ENCODE measurements at regions not wholly inside any gene's neighbourhood (a gene's known extent, or its start where the extent isn't known, plus 50 kb on each side); places are given as distances from the start of the nearest gene placed in this dataset.

DNA sequence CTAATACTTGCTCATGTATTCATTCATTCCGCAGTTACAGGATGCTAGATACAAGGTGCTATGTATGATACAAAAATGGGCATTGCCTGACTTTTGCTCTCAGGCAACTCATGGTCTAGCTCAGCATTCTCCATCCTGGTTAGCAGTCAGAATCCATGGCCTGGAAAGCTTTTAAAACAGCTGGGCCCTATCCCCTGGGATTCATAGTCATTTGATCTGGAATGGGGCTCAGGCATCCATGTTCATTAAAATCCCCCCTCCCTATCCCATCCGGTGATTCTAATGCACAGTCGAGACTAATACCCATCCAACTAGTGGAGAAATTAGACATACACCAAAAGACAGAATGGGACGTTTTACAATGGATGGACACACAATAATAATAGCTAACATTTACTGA is 104.1 kb upstream of the TMEM132E start:
- TF ChIP-seq EP300 (IDR thresholded peaks at IDR 0.05) (no peak), POLR2A (IDR thresholded peaks at IDR 0.05; ENCODE audit: low read depth) (no peak), POLR2AphosphoS5 (IDR thresholded peaks at IDR 0.05) (no peak)
- TF ChIP-seq, protein P1, sequence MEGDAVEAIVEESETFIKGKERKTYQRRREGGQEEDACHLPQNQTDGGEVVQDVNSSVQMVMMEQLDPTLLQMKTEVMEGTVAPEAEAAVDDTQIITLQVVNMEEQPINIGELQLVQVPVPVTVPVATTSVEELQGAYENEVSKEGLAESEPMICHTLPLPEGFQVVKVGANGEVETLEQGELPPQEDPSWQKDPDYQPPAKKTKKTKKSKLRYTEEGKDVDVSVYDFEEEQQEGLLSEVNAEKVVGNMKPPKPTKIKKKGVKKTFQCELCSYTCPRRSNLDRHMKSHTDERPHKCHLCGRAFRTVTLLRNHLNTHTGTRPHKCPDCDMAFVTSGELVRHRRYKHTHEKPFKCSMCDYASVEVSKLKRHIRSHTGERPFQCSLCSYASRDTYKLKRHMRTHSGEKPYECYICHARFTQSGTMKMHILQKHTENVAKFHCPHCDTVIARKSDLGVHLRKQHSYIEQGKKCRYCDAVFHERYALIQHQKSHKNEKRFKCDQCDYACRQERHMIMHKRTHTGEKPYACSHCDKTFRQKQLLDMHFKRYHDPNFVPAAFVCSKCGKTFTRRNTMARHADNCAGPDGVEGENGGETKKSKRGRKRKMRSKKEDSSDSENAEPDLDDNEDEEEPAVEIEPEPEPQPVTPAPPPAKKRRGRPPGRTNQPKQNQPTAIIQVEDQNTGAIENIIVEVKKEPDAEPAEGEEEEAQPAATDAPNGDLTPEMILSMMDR (IDR thresholded peaks at IDR 0.05): no peak

All from esophagus muscularis mucosa (tissue), 4 donors.